Sigmoid colon (tissue), 4 donors: ENCODE measurements at regions not wholly inside any gene's neighbourhood (a gene's known extent, or its start where the extent isn't known, plus 50 kb on each side); places are given as distances from the start of the nearest gene placed in this dataset.

ENCODE experiments used
- EP300 ChIP-seq, 4 donors: sonication (generic); formaldehyde crosslinking; IDR thresholded peaks; one replicate each; pipeline ENCODE4 v1.6.1; 2017; ENCODE audit warnings: antibody characterized with exemption in 4 of 4
- POLR2A ChIP-seq, 2 donors: fragments of 450-650 bp; IDR thresholded peaks; one replicate each; pipeline ENCODE4 v1.6.1; 2016; ENCODE audit warnings: antibody characterized with exemption in 2 of 2, mild to moderate bottlenecking in 2 of 2, moderate library complexity in 2 of 2
- POLR2AphosphoS5 ChIP-seq, 4 donors: sonication (generic); formaldehyde crosslinking; IDR thresholded peaks; one replicate each; pipeline ENCODE4 v1.6.1; 2017; ENCODE audit warnings: antibody characterized with exemption in 4 of 4
- TF ChIP-seq, protein P1 (sequence below), 4 experiments: fragments of 450-650 bp in 3 of 4; fragments of 200-600 bp in 1 of 4; IDR thresholded peaks; one replicate each; pipeline ENCODE4 v1.5.1; 2016 to 2019; ENCODE audit warnings: antibody characterized with exemption in 4 of 4, mild to moderate bottlenecking in 3 of 4, moderate library complexity in 2 of 4

DNA sequence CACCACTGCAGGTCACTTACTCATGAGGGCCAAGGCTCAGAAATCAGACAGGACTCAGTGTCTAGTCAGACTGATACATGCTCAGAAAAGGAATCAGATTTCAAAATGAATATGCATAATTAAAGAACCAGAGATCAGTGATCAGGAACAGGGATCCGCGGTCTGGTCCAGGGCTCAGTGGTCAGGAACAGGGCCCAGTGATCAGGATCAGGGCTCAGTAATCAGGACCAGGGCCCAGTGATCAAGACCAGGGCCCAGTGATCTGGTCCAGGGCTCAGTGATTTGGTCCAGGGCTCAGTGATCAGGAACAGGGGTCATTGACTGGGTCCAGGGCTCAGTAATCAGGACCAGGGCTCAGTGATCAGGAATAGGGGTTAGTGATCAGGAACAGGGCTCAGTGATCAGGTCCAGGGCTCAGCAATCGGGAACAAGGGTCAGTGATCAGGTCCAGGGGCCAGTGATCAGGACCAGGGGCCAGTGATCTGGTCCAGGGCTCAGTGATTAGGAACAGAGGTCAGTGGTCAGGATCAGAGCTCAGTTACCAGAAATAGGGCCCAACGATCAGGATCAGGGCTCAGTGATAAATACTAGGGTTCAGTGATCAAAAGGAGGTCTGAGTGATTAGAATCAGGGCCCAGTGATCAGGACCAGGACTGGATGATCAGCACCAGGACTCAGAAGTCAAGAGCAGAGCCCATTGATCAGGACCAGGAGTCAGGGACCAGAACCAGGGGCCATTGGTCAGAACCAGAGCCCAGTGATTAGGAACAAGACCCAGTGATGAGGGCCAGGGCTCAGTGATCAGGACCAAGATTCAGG is 175.3 kb downstream of the TMEM121 start:
- TF ChIP-seq, protein P1, sequence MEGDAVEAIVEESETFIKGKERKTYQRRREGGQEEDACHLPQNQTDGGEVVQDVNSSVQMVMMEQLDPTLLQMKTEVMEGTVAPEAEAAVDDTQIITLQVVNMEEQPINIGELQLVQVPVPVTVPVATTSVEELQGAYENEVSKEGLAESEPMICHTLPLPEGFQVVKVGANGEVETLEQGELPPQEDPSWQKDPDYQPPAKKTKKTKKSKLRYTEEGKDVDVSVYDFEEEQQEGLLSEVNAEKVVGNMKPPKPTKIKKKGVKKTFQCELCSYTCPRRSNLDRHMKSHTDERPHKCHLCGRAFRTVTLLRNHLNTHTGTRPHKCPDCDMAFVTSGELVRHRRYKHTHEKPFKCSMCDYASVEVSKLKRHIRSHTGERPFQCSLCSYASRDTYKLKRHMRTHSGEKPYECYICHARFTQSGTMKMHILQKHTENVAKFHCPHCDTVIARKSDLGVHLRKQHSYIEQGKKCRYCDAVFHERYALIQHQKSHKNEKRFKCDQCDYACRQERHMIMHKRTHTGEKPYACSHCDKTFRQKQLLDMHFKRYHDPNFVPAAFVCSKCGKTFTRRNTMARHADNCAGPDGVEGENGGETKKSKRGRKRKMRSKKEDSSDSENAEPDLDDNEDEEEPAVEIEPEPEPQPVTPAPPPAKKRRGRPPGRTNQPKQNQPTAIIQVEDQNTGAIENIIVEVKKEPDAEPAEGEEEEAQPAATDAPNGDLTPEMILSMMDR (IDR thresholded peaks at IDR 0.05), result no peak
- no peak for TF ChIP-seq POLR2AphosphoS5 (IDR thresholded peaks at IDR 0.05)
- no peak for TF ChIP-seq EP300 (IDR thresholded peaks at IDR 0.05)
- no peak for TF ChIP-seq POLR2A (IDR thresholded peaks at IDR 0.05)
